Esophagus squamous epithelium (tissue), 5 donors: ENCODE measurements at regions not wholly inside any gene's neighbourhood (a gene's known extent, or its start where the extent isn't known, plus 50 kb on each side); places are given as distances from the start of the nearest gene placed in this dataset.

Source experiments
- DNase-seq: peaks from one replicate; lab custom pipeline; 2025; lab: John Stamatoyannopoulos, UW
- H3K27ac ChIP-seq, 4 donors: fragments of 200-600 bp; sonication (generic); one replicate each; pipeline ENCODE4 v1.5.1; 2016 to 2019; ENCODE audit warnings: mild to moderate bottlenecking in 1 of 4
- H3K27me3 ChIP-seq, 4 donors: fragments of 200-600 bp; sonication (generic); 1 replicate in 3 of 4; 2 replicates in 1 of 4; pipeline versions ENCODE4 v1.5.1 to v1.6.0; 2017 to 2021; ENCODE audit warnings: antibody characterized with exemption in 1 of 4
- H3K36me3 ChIP-seq, 3 donors: fragments of 200-600 bp; sonication (generic); one replicate each; pipeline ENCODE4 v1.5.1; 2016 to 2019
- H3K4me1 ChIP-seq, 3 donors: fragments of 200-600 bp; sonication (generic); one replicate each; pipeline ENCODE4 v1.5.1; 2017 to 2019
- H3K4me3 ChIP-seq, 4 donors: fragments of 200-600 bp; sonication (generic); 1 replicate in 3 of 4; 2 replicates in 1 of 4; pipeline ENCODE4 v1.5.1; 2016 to 2019; ENCODE audit warnings: mild to moderate bottlenecking in 2 of 4, moderate library complexity in 1 of 4
- H3K9me3 ChIP-seq, 3 donors: fragments of 200-600 bp; sonication (generic); one replicate each; pipeline ENCODE4 v1.5.1; 2016 to 2019
- CTCF ChIP-seq, 6 experiments: fragments of 450-650 bp in 4 of 6; fragments of 200-600 bp in 2 of 6; sonication (generic) in 2 of 6; IDR thresholded peaks; one replicate each; pipeline ENCODE4 v1.5.1; 2016 to 2019; ENCODE audit warnings: antibody characterized with exemption in 6 of 6, mild to moderate bottlenecking in 4 of 6, moderate library complexity in 4 of 6
- POLR2A ChIP-seq, 4 donors: fragments of 450-650 bp; IDR thresholded peaks; one replicate each; pipeline ENCODE4 v1.6.1; 2017; ENCODE audit warnings: antibody characterized with exemption in 4 of 4, mild to moderate bottlenecking in 4 of 4, moderate library complexity in 3 of 4
- WGBS, 2 donors: methylation state at CpG; one replicate each; pipeline ENCODE4 v1.1.5; 2018; 5-methylcytosine and 5-hydroxymethylcytosine counted together
- intact Hi-C: fragments of 100-400 bp; cut with DNase I; formaldehyde crosslinking; loops from one replicate; pipeline ENCODE4 v1.15.0; 2022
- donor health status: DM: yes; HTN: yes; CAD: no.

GRCh38 chr9:79111653-79112052 is 460.1 kb upstream of the TLE4 start:
- Histone ChIP-seq H3K4me3 (no peak overlapping the region), H3K27me3 (peaks cover 0 to 4% (median 0%) of the 10 kb centered on the region in 4 donors), H3K4me1 (no peaks in the 10 kb centered on the region), H3K27ac (no peak overlapping the region), H3K9me3 (peaks cover 0 to 6% (median 0%) of the 10 kb centered on the region in 3 donors), H3K36me3 (no peaks in the 10 kb centered on the region)
- 80 to 86% methylated on average over 4 of the region's 4 CpGs for WGBS, 2 donors
- intact Hi-C loops, result no loop called here
- no peak for TF ChIP-seq CTCF (IDR thresholded peaks at IDR 0.05)
- no peak for TF ChIP-seq POLR2A (IDR thresholded peaks at IDR 0.05)
- no peak for DNase-seq

- no peaks in the 10 kb centered on the region for H3K9me3 ChIP-seq
- TF ChIP-seq CTCF (IDR thresholded peaks at IDR 0.05) (no peak), POLR2A (IDR thresholded peaks at IDR 0.05) (no peak)
- no peak overlapping the region for H3K4me3 ChIP-seq
- H3K36me3 ChIP-seq, result no peaks in the 10 kb centered on the region
- H3K4me1 ChIP-seq, result peaks cover 0 to 6% (median 0%) of the 10 kb centered on the region in 3 donors
- no peak overlapping the region for H3K27ac ChIP-seq
- H3K27me3 ChIP-seq, result peaks cover 0 to 4% (median 0%) of the 10 kb centered on the region in 4 donors
- no peak for DNase-seq
- WGBS, 2 donors, result 74 to 78% methylated on average over 4 of the region's 4 CpGs
- intact Hi-C loops, result no loop called here
These were observed 456.6 kb upstream of the TLE4 start for GRCh38 chr9:79115176-79115575.

GRCh38 chr9:79116041-79116440 is 455.7 kb upstream of the TLE4 start:
- Histone ChIP-seq H3K27me3 (peaks cover 0 to 4% (median 0%) of the 10 kb centered on the region in 4 donors), H3K36me3 (no peaks in the 10 kb centered on the region), H3K27ac (no peak overlapping the region), H3K9me3 (no peaks in the 10 kb centered on the region), H3K4me3 (no peak overlapping the region), H3K4me1 (peaks cover 0 to 15% (median 0%) of the 10 kb centered on the region in 3 donors)
- intact Hi-C loops, result no loop called here
- WGBS, 2 donors, result 93 to 95% methylated on average over 3 of the region's 3 CpGs
- TF ChIP-seq POLR2A (IDR thresholded peaks at IDR 0.05) (no peak), CTCF (IDR thresholded peaks at IDR 0.05) (no peak)
- DNase-seq, result no peak

GRCh38 chr9:79116709-79117108 is 455.1 kb upstream of the TLE4 start:
- 90 to 94% methylated on average over 6 of the region's 6 CpGs for WGBS, 2 donors
- Histone ChIP-seq H3K9me3 (no peaks in the 10 kb centered on the region), H3K36me3 (no peaks in the 10 kb centered on the region), H3K4me3 (no peak overlapping the region), H3K4me1 (peaks cover 0 to 21% (median 0%) of the 10 kb centered on the region in 3 donors), H3K27me3 (peaks cover 0 to 4% (median 0%) of the 10 kb centered on the region in 4 donors), H3K27ac (no peak overlapping the region)
- DNase-seq, result no peak
- intact Hi-C loops, result no loop called here
- no peak for TF ChIP-seq POLR2A (IDR thresholded peaks at IDR 0.05)
- no peak for TF ChIP-seq CTCF (IDR thresholded peaks at IDR 0.05)

- peaks cover 0 to 23% (median 0%) of the 10 kb centered on the region in 3 donors for H3K4me1 ChIP-seq
- intact Hi-C loops, result no loop called here
- WGBS, 2 donors, result 33 to 44% methylated on average over 2 of the region's 2 CpGs
- DNase-seq, result no peak
- H3K27me3 ChIP-seq, result no peaks in the 10 kb centered on the region
- no peak for TF ChIP-seq POLR2A (IDR thresholded peaks at IDR 0.05)
- no peaks in the 10 kb centered on the region for H3K9me3 ChIP-seq
- H3K27ac ChIP-seq, result peak overlapping the region in 2 of 4 donors; percentile 35 to 74
- peak overlapping the region in 1 of 4 donors; percentile 7 for H3K4me3 ChIP-seq
- H3K36me3 ChIP-seq, result no peaks in the 10 kb centered on the region
These were observed 451.2 kb upstream of the TLE4 start for GRCh38 chr9:79120533-79120932.

- Histone ChIP-seq H3K9me3 (no peaks in the 10 kb centered on the region), H3K36me3 (no peaks in the 10 kb centered on the region), H3K27me3 (no peaks in the 10 kb centered on the region), H3K27ac (peak overlapping the region in 2 of 4 donors; percentile 35 to 74), H3K4me3 (peak overlapping the region in 1 of 4 donors; percentile 7), H3K4me1 (peaks cover 0 to 23% (median 0%) of the 10 kb centered on the region in 3 donors)
- TF ChIP-seq POLR2A (IDR thresholded peaks at IDR 0.05), result no peak
- no peak for TF ChIP-seq CTCF (IDR thresholded peaks at IDR 0.05)
- no peak for DNase-seq
- WGBS, 2 donors, result 28 to 49% methylated on average over 2 of the region's 2 CpGs
- intact Hi-C loops, result no loop called here
These were observed 450.8 kb upstream of the TLE4 start for GRCh38 chr9:79120941-79121340.
